Esophagus squamous epithelium (tissue), 4 donors: ENCODE measurements at regions not wholly inside any gene's neighbourhood (a gene's known extent, or its start where the extent isn't known, plus 50 kb on each side); places are given as distances from the start of the nearest gene placed in this dataset.

Experiments
- POLR2A ChIP-seq, 4 donors: fragments of 450-650 bp; IDR thresholded peaks; one replicate each; pipeline ENCODE4 v1.6.1; 2017; ENCODE audit warnings: antibody characterized with exemption in 4 of 4, mild to moderate bottlenecking in 4 of 4, moderate library complexity in 3 of 4
- TF ChIP-seq, protein P1 (sequence below), 6 experiments: fragments of 450-650 bp in 4 of 6; fragments of 200-600 bp in 2 of 6; sonication (generic) in 2 of 6; IDR thresholded peaks; one replicate each; pipeline ENCODE4 v1.5.1; 2016 to 2019; ENCODE audit warnings: antibody characterized with exemption in 6 of 6, mild to moderate bottlenecking in 4 of 6, moderate library complexity in 4 of 6

DNA sequence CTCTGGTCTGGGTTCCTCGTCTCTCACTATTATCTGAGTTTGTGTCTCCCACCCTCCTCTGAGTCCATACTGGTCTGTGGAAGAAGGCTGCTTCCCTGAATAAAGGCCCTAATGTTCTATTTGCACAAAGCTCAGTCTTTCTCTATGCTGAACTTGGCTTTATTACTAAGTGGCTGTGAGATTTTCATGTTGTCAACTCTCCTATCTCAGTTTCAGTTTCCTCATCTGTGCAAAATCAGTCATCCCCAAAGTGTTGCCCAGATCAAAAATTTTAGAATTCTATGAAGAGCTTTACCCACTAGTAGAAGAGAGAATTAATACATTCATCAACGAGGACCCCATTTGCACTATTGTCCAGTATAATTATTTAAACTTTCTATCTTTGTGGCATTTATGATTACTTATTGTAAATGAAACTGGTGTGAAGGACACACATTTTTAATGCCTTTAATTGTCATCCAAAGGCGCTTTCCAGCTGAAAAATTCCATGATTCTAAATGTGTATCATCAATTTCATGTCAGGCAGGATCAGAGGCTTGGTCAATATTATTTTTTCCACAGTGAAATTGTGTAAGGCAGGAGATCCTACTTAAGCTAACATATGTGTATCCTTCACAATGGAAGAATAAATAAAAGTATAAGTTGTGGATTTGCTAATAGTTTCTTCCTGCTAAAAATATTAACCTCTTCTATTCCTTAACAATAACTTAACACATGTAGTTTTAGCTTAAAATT, 79.1 kb upstream of the EEA1 start:
- TF ChIP-seq, protein P1, sequence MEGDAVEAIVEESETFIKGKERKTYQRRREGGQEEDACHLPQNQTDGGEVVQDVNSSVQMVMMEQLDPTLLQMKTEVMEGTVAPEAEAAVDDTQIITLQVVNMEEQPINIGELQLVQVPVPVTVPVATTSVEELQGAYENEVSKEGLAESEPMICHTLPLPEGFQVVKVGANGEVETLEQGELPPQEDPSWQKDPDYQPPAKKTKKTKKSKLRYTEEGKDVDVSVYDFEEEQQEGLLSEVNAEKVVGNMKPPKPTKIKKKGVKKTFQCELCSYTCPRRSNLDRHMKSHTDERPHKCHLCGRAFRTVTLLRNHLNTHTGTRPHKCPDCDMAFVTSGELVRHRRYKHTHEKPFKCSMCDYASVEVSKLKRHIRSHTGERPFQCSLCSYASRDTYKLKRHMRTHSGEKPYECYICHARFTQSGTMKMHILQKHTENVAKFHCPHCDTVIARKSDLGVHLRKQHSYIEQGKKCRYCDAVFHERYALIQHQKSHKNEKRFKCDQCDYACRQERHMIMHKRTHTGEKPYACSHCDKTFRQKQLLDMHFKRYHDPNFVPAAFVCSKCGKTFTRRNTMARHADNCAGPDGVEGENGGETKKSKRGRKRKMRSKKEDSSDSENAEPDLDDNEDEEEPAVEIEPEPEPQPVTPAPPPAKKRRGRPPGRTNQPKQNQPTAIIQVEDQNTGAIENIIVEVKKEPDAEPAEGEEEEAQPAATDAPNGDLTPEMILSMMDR (IDR thresholded peaks at IDR 0.05): no peak
- no peak for TF ChIP-seq POLR2A (IDR thresholded peaks at IDR 0.05)
